Gastroesophageal sphincter (tissue), 4 donors: ENCODE measurements at regions not wholly inside any gene's neighbourhood (a gene's known extent, or its start where the extent isn't known, plus 50 kb on each side); places are given as distances from the start of the nearest gene placed in this dataset.

Experiments used
- ATAC-seq: fragments of 150-250 bp; one replicate; pipeline ENCODE4 v1.9.1; 2016; ENCODE audit warnings: mild to moderate bottlenecking, moderate library complexity
- H3K27ac ChIP-seq, 4 donors: fragments of 200-600 bp; sonication (generic) in 3 of 4; 1 replicate in 3 of 4; 2 replicates in 1 of 4; pipeline ENCODE4 v1.5.1; 2016 to 2019
- H3K27me3 ChIP-seq: fragments of 200-600 bp; sonication (generic); one replicate; pipeline ENCODE4 v1.5.1; 2019
- H3K36me3 ChIP-seq, 2 donors: fragments of 200-600 bp; sonication (generic); one replicate each; pipeline ENCODE4 v1.5.1; 2019; ENCODE audit warnings: control low read depth in 1 of 2
- H3K4me1 ChIP-seq, 3 donors: fragments of 200-600 bp; sonication (generic); 1 replicate in 2 of 3; 2 replicates in 1 of 3; pipeline ENCODE4 v1.5.1; 2016 to 2019; ENCODE audit warnings: control low read depth in 2 of 3
- H3K4me3 ChIP-seq, 2 donors: fragments of 200-600 bp; sonication (generic); one replicate each; pipeline ENCODE4 v1.5.1; 2019; ENCODE audit warnings: mild to moderate bottlenecking in 1 of 2, moderate library complexity in 1 of 2
- H3K9me3 ChIP-seq, 3 donors: fragments of 200-600 bp; sonication (generic); one replicate each; pipeline ENCODE4 v1.5.1; 2017 to 2019; ENCODE audit warnings: control low read depth in 2 of 3
- CTCF ChIP-seq, 4 experiments: fragments of 200-600 bp in 2 of 4; fragments of 450-650 bp in 2 of 4; sonication (generic) in 1 of 4; IDR thresholded peaks; one replicate each; pipeline ENCODE4 v1.5.1; 2017 to 2019; ENCODE audit warnings: antibody characterized with exemption in 4 of 4, mild to moderate bottlenecking in 2 of 4, moderate library complexity in 2 of 4
- EP300 ChIP-seq: sonication (generic); formaldehyde crosslinking; IDR thresholded peaks from one replicate; pipeline ENCODE4 v1.6.1; 2017; ENCODE audit warnings: antibody characterized with exemption, mild to moderate bottlenecking
- POLR2A ChIP-seq, 2 donors: fragments of 450-650 bp; IDR thresholded peaks; one replicate each; pipeline ENCODE4 v1.6.1; 2017; ENCODE audit warnings: antibody characterized with exemption in 2 of 2, mild to moderate bottlenecking in 2 of 2, moderate library complexity in 1 of 2
- POLR2AphosphoS5 ChIP-seq: sonication (generic); formaldehyde crosslinking; IDR thresholded peaks from one replicate; pipeline ENCODE4 v1.6.1; 2017; ENCODE audit warnings: antibody characterized with exemption
- WGBS, 2 donors: methylation state at CpG; one replicate each; pipeline ENCODE4 v1.1.5; 2018; ENCODE audit warnings: low coverage in 1 of 2; 5-methylcytosine and 5-hydroxymethylcytosine counted together

- H3K27ac ChIP-seq = no peak overlapping the region
- TF ChIP-seq POLR2AphosphoS5 (no peak), POLR2A (IDR thresholded peaks at IDR 0.05) (no peak), CTCF (IDR thresholded peaks at IDR 0.05) (no peak), EP300 (no peak)
- H3K4me1 ChIP-seq = no peaks in the 10 kb centered on the region
- no peak overlapping the region for H3K4me3 ChIP-seq
- no peaks in the 10 kb centered on the region for H3K36me3 ChIP-seq
- H3K27me3 ChIP-seq = no peaks in the 10 kb centered on the region
- ATAC-seq = no peak
- no CpG with 5 or more reads among the region's 4 CpGs for WGBS, 2 donors
- H3K9me3 ChIP-seq = no peaks in the 10 kb centered on the region
These were observed 109.9 kb upstream of the BCOR start for GRCh38 chrX:40207626-40208025.

- no peak overlapping the region for H3K4me3 ChIP-seq
- no peaks in the 10 kb centered on the region for H3K9me3 ChIP-seq
- H3K36me3 ChIP-seq = no peaks in the 10 kb centered on the region
- ATAC-seq = no peak
- TF ChIP-seq CTCF (IDR thresholded peaks at IDR 0.05) (no peak), POLR2AphosphoS5 (no peak), EP300 (no peak), POLR2A (IDR thresholded peaks at IDR 0.05) (no peak)
- no peak overlapping the region for H3K27ac ChIP-seq
- H3K27me3 ChIP-seq = no peaks in the 10 kb centered on the region
- 0% methylated on average over 1 of the region's 26 CpGs; no CpG with 5 or more reads in 1 of the 2 donors for WGBS, 2 donors
- no peaks in the 10 kb centered on the region for H3K4me1 ChIP-seq
These were observed 107.7 kb upstream of the BCOR start for GRCh38 chrX:40205471-40205870.

DNA sequence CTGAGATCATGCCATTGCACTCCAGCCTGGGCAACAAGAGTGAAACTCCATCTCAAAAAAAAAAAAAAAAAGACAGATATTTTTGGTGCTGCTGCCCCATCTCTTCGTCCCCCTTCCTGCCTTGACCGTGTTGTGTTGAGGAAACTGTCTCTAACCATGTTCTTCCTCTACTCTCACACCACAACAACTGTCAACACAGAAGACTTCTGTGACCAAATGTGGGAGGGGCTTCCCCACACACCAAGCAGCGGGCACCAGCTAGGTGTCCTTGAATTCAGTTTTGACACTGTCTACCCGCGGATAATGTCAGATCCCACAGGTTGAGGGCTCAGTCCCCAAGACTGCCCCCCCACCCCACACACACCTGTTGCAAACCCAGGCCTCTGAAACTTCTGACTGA lies 104.7 kb upstream of the BCOR start:
- no peak for TF ChIP-seq CTCF (IDR thresholded peaks at IDR 0.05)
- no peak for TF ChIP-seq EP300
- no peak for TF ChIP-seq POLR2AphosphoS5
- TF ChIP-seq POLR2A (IDR thresholded peaks at IDR 0.05) = no peak
- Histone ChIP-seq H3K4me1 (no peaks in the 10 kb centered on the region), H3K27ac (no peak overlapping the region), H3K27me3 (no peaks in the 10 kb centered on the region), H3K36me3 (no peaks in the 10 kb centered on the region), H3K9me3 (no peaks in the 10 kb centered on the region), H3K4me3 (no peak overlapping the region)
- 83 to 88% methylated on average over 2 of the region's 5 CpGs for WGBS, 2 donors
- ATAC-seq = no peak

- Histone ChIP-seq H3K9me3 (no peaks in the 10 kb centered on the region), H3K36me3 (no peaks in the 10 kb centered on the region), H3K27ac (no peak overlapping the region), H3K4me3 (no peak overlapping the region), H3K4me1 (no peaks in the 10 kb centered on the region), H3K27me3 (no peaks in the 10 kb centered on the region)
- ATAC-seq = no peak
- TF ChIP-seq EP300 = no peak
- no peak for TF ChIP-seq CTCF (IDR thresholded peaks at IDR 0.05)
- no peak for TF ChIP-seq POLR2AphosphoS5
- TF ChIP-seq POLR2A (IDR thresholded peaks at IDR 0.05) = no peak
- 89% methylated on average over 1 of the region's 3 CpGs; no CpG with 5 or more reads in 1 of the 2 donors for WGBS, 2 donors
These were observed 103.6 kb upstream of the BCOR start for GRCh38 chrX:40201329-40201885.

DNA sequence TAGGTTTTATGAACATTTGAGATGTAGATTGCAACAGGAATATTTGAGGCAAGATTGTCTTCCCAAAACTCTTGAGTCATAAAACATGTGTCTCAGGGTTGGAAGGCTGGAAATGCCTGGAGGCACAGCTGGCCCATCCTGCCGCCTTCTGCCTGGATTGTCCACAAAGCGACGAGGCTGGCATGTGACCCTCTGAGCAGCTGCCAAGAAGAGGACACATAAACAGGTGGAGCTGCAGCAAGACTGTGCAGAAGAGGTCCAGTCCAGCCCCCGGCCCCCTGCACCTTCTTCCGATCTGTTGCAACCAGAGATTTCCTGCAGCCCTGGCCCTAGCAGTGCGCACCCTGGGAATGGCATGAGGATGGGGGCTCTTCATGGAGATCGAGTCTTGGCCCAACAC lies 101.9 kb upstream of the BCOR start:
- H3K27ac ChIP-seq = no peak overlapping the region
- TF ChIP-seq CTCF (IDR thresholded peaks at IDR 0.05) (no peak), EP300 (no peak), POLR2AphosphoS5 (no peak), POLR2A (IDR thresholded peaks at IDR 0.05) (no peak)
- H3K9me3 ChIP-seq = no peaks in the 10 kb centered on the region
- no peaks in the 10 kb centered on the region for H3K27me3 ChIP-seq
- no peak overlapping the region for H3K4me3 ChIP-seq
- H3K4me1 ChIP-seq = no peaks in the 10 kb centered on the region
- no peak for ATAC-seq
- WGBS, 2 donors = 100% methylated on average over 1 of the region's 7 CpGs
- no peaks in the 10 kb centered on the region for H3K36me3 ChIP-seq
